A549 (cell line): ENCODE measurements at regions not wholly inside any gene's neighbourhood (a gene's known extent, or its start where the extent isn't known, plus 50 kb on each side); places are given as distances from the start of the nearest gene placed in this dataset.

Source experiments
- ATAC-seq, 2 experiments: fragments of 200-7000 bp in 1 of 2; fragments of >200 bp in 1 of 2; cut with Nextera tagmentation in 1 of 2; cut with Tn5 transposase in 1 of 2; 3 replicates each; pipeline versions ENCODE4 v1.8.0 to v1.9.1; 2018 to 2020; ENCODE audit warnings: mild to moderate bottlenecking in 1 of 2, moderate library complexity in 1 of 2
- CTCF ChIA-PET: fragments of 300-600 bp; sonication (Branson Sonifier 250); formaldehyde crosslinking; extraction: SDS; loops from one replicate; lab custom pipeline; 2021; ENCODE audit warnings: antibody characterized with exemption, inconsistent platforms; lab: Yijun Ruan, JAX
- POLR2A ChIA-PET: fragments of 350-600 bp; formaldehyde crosslinking; extraction: SDS; loops from one replicate; lab custom pipeline; 2021; ENCODE audit warnings: antibody characterized with exemption, inconsistent platforms; lab: Yijun Ruan, JAX
- DNase-seq, 2 experiments: peaks; one replicate each; pipeline versions ENCODE4 v3.0.0 to v3.0.0-alpha.2; 2011 to 2016; ENCODE audit warnings: low read depth in 1 of 2, low spot score in 1 of 2
- FAIRE-seq: peaks from 2 replicates; lab custom pipeline; 2011; peaks lifted over from hg19 to GRCh38; lab: Jason Lieb, UNC
- H3K27ac ChIP-seq, 2 experiments: fragments of >200 bp; sonication (Bioruptor Twin); formaldehyde crosslinking; 3 replicates each; pipeline ENCODE4 v1.5.1; 2016 to 2017
- H3K4me1 ChIP-seq: fragments of >200 bp; sonication (Bioruptor Twin); formaldehyde crosslinking; 3 replicates; pipeline ENCODE4 v1.6.1; 2016
- H3K4me2 ChIP-seq: fragments of >200 bp; sonication (Bioruptor Twin); formaldehyde crosslinking; 3 replicates; pipeline ENCODE4 v1.6.1; 2016
- H3K4me3 ChIP-seq: fragments of >200 bp; sonication (Bioruptor Twin); formaldehyde crosslinking; 3 replicates; pipeline ENCODE4 v1.5.1; 2016
- H3K9me3 ChIP-seq: fragments of >200 bp; sonication (Bioruptor Twin); formaldehyde crosslinking; 3 replicates; pipeline ENCODE4 v1.6.1; 2016
- CBX8 ChIP-seq: fragments of 200-600 bp; sonication (generic); IDR thresholded peaks from 2 replicates; pipeline ENCODE4 v1.6.1; 2016
- EHF ChIP-seq: fragments of 250-450 bp; sonication (Bioruptor Pico); IDR thresholded peaks from 2 replicates; pipeline ENCODE4 v1.5.0; 2020; ENCODE audit warnings: mild to moderate bottlenecking
- EHMT2 ChIP-seq: fragments of 200-600 bp; sonication (generic); IDR thresholded peaks from 2 replicates; pipeline ENCODE4 v1.6.1; 2016; ENCODE audit warnings: antibody characterized with exemption, low read depth, mild to moderate bottlenecking, moderate library complexity
- ELK1 ChIP-seq: fragments of 150-350 bp; IDR thresholded peaks from 2 replicates; pipeline ENCODE4 v1.6.1; 2014; ENCODE audit warnings: low read depth, mild to moderate bottlenecking, low read length
- EP300 ChIP-seq, 2 experiments: fragments of >200 bp; sonication (Bioruptor Twin); formaldehyde crosslinking; IDR thresholded peaks; 2 replicates in 1 of 2; 3 replicates in 1 of 2; pipeline ENCODE4 v1.6.1; 2016 to 2017
- FOXS1 ChIP-seq: fragments of 250-450 bp; sonication (Bioruptor Pico); IDR thresholded peaks from 2 replicates; pipeline ENCODE4 v1.5.0; 2020; ENCODE audit warnings: mild to moderate bottlenecking, moderate library complexity
- HES2 ChIP-seq: fragments of >200 bp; sonication (Bioruptor Twin); formaldehyde crosslinking; IDR thresholded peaks from 2 replicates; pipeline ENCODE4 v1.6.1; 2016
- HMGXB4 ChIP-seq: fragments of 250-450 bp; sonication (Bioruptor Pico); IDR thresholded peaks from 2 replicates; pipeline ENCODE4 v1.5.0; 2021; ENCODE audit warnings: mild to moderate bottlenecking, moderate library complexity, borderline replicate concordance
- HOXB13 ChIP-seq: fragments of 250-450 bp; sonication (Bioruptor Pico); IDR thresholded peaks from 2 replicates; pipeline ENCODE4 v1.5.0; 2020; ENCODE audit warnings: low read depth, mild to moderate bottlenecking, moderate library complexity
- HOXB5 ChIP-seq: fragments of 250-450 bp; sonication (Bioruptor Pico); IDR thresholded peaks from 2 replicates; pipeline ENCODE4 v1.5.0; 2020; ENCODE audit warnings: mild to moderate bottlenecking, moderate library complexity
- JUN ChIP-seq, 2 experiments: fragments of >200 bp; sonication (Bioruptor Twin); formaldehyde crosslinking; IDR thresholded peaks; 2 replicates in 1 of 2; 3 replicates in 1 of 2; pipeline ENCODE4 v1.6.1; 2016 to 2017
- JUNB ChIP-seq: fragments of >200 bp; sonication (Bioruptor Twin); formaldehyde crosslinking; IDR thresholded peaks from 2 replicates; pipeline ENCODE4 v1.6.1; 2016
- KDM5A ChIP-seq: fragments of 200-600 bp; sonication (generic); IDR thresholded peaks from 2 replicates; pipeline ENCODE4 v1.6.1; 2016; ENCODE audit warnings: antibody characterized with exemption, mild to moderate bottlenecking
- MAFK ChIP-seq: fragments of 450-650 bp; IDR thresholded peaks from 2 replicates; pipeline ENCODE4 v1.6.1; 2014; ENCODE audit not compliant: partially characterized antibody
- NFE2L2 ChIP-seq: fragments of 150-350 bp; conservative IDR thresholded peaks from 2 replicates; pipeline ENCODE4 v1.6.1; 2014; ENCODE audit warnings: low read length
- NR3C1 ChIP-seq: fragments of >200 bp; sonication (Bioruptor Twin); formaldehyde crosslinking; IDR thresholded peaks from 3 replicates; pipeline ENCODE4 v1.6.1; 2017
- PHF8 ChIP-seq: fragments of 200-600 bp; sonication (generic); IDR thresholded peaks from 2 replicates; pipeline ENCODE4 v1.6.1; 2016; ENCODE audit warnings: low read depth, mild to moderate bottlenecking, antibody characterized with exemption, moderate library complexity, borderline replicate concordance
- POLR2A ChIP-seq: IDR thresholded peaks from 2 replicates; pipeline ENCODE4 v1.6.1; 2012; ENCODE audit warnings: mild to moderate bottlenecking, low read length
- RAD21 ChIP-seq, 2 experiments: fragments of >200 bp in 1 of 2; sonication (Bioruptor Twin) in 1 of 2; formaldehyde crosslinking in 1 of 2; IDR thresholded peaks in 1 of 2; conservative IDR thresholded peaks in 1 of 2; 2 replicates in 1 of 2; 3 replicates in 1 of 2; pipeline ENCODE4 v1.6.1; 2012 to 2018; ENCODE audit warnings: inconsistent platforms in 1 of 2
- RCOR1 ChIP-seq: fragments of 150-350 bp; IDR thresholded peaks from 2 replicates; pipeline ENCODE4 v1.6.1; 2014; ENCODE audit warnings: antibody characterized with exemption, low read length, low read depth
- SMC3 ChIP-seq: fragments of >200 bp; sonication (Bioruptor Twin); formaldehyde crosslinking; IDR thresholded peaks from 3 replicates; pipeline ENCODE4 v1.6.1; 2018; ENCODE audit warnings: inconsistent platforms
- ZNF302 ChIP-seq: fragments of 250-450 bp; sonication (Bioruptor Pico); IDR thresholded peaks from 2 replicates; pipeline ENCODE4 v1.9.0; 2021; ENCODE audit warnings: inconsistent platforms, mild to moderate bottlenecking, moderate library complexity
- ZSCAN20 ChIP-seq: fragments of 250-450 bp; sonication (Bioruptor Pico); IDR thresholded peaks from 2 replicates; pipeline ENCODE4 v1.8.0; 2022; ENCODE audit warnings: mild to moderate bottlenecking, moderate library complexity
- WGBS: methylation state at CpG from one replicate; pipeline ENCODE4 v1.1.6; 2017; ENCODE audit errors: missing lambda C conversion rate; 5-methylcytosine and 5-hydroxymethylcytosine counted together

- no peak for TF ChIP-seq HOXB13 (CRISPR knock-in tag)
- no peak for TF ChIP-seq ZSCAN20 (CRISPR knock-in tag)
- TF ChIP-seq PHF8, result no peak
- no peak for TF ChIP-seq FOXS1 (CRISPR knock-in tag)
- TF ChIP-seq ELK1, result no peak
- no peak for TF ChIP-seq CBX8
- no peak for TF ChIP-seq EP300 (IDR thresholded peaks at IDR 0.05)
- TF ChIP-seq, all 56 proteins: peak for 0
Measured at GRCh38 chr15:70320077-70320476, 222.4 kb upstream of the TLE3 start (continued).

GRCh38 chr15:70319466-70319865 is 221.7 kb upstream of the TLE3 start:
- Histone ChIP-seq H3K9me3 (no peaks in the 10 kb centered on the region), H3K27ac (no peak overlapping the region), H3K4me3 (no peak overlapping the region), H3K4me2 (no peak overlapping the region), H3K4me1 (peaks cover 9% of the 10 kb centered on the region; the same call in 2 of the 3 replicates)
- DNase-seq, result no peak
- POLR2A ChIA-PET, result no interaction called here
- 72% methylated on average over 4 of the region's 4 CpGs for WGBS
- no peak; a peak in 1 of 6 replicates for ATAC-seq
- TF ChIP-seq CBX8 (no peak), JUNB (no peak), HES2 (no peak), HOXB13 (CRISPR knock-in tag) (no peak), RCOR1 (no peak), MAFK (no peak), NR3C1 (no peak), SMC3 (no peak)
- no peak for FAIRE-seq
- CTCF ChIA-PET, result interaction anchor here (1.1 kb wide), 1 partner anchor 91 kb away, joined by 3 read pairs; no protein-coding TSS in a partner anchor

GRCh38 chr15:70318594-70319465 is 221.1 kb upstream of the TLE3 start:
- no peak for ATAC-seq
- ChIA-PET CTCF (interaction anchor here (1.0 to 1.6 kb wide), 3 partner anchors 10 to 91 kb away, joined by 3 to 5 read pairs (median 3); no protein-coding TSS in a partner anchor), POLR2A (no interaction called here)
- FAIRE-seq, result no peak
- WGBS, result 75% methylated on average over 11 of the region's 11 CpGs
- H3K27ac ChIP-seq, result no peak overlapping the region
- no peak overlapping the region for H3K4me3 ChIP-seq
- TF ChIP-seq ZNF302, result no peak
- no peak for TF ChIP-seq NFE2L2
- no peak for TF ChIP-seq HOXB5 (CRISPR knock-in tag)
- no peak for TF ChIP-seq JUN (IDR thresholded peaks at IDR 0.05)
- no peak for TF ChIP-seq EHF (CRISPR knock-in tag)
- no peak for TF ChIP-seq POLR2A
- TF ChIP-seq RAD21 (conservative IDR thresholded peaks at IDR 0.05 in 1 of 2, IDR thresholded peaks at IDR 0.05 in 1 of 2), result no peak
- TF ChIP-seq ZSCAN20 (CRISPR knock-in tag), result no peak
- TF ChIP-seq KDM5A, result no peak
- no peak for TF ChIP-seq EHMT2
- TF ChIP-seq CBX8, result no peak
- TF ChIP-seq HMGXB4 (CRISPR knock-in tag), result no peak
- no peak overlapping the region for H3K4me2 ChIP-seq
- H3K9me3 ChIP-seq, result no peaks in the 10 kb centered on the region
- peaks cover 2% of the 10 kb centered on the region; the same call in 2 of the 3 replicates for H3K4me1 ChIP-seq
- no peak for DNase-seq
